Calu3 (cell line): ENCODE measurements at regions not wholly inside any gene's neighbourhood (a gene's known extent, or its start where the extent isn't known, plus 50 kb on each side); places are given as distances from the start of the nearest gene placed in this dataset.
A peak's percentile ranks its signal among the peaks of the same experiment; 100 is the strongest.

Source experiments
- BruUV-seq: library from RNA; stranded (reverse); fragments of 400-500 nt; replicated peaks from 2 replicates; lab custom pipeline; 2021; lab: Mats Ljungman, UMichigan
- CTCF ChIA-PET: fragments of 300-600 bp; sonication (Branson Sonifier 250); formaldehyde crosslinking; loops from one replicate; lab custom pipeline; 2022; ENCODE audit warnings: antibody characterized with exemption; lab: Charles Lee
- DNase-seq: peaks from one replicate; pipeline ENCODE4 v3.0.0; 2022
- H3K27ac Mint-ChIP-seq: one replicate; pipeline ENCODE4 v1.8.0; 2022; ENCODE audit warnings: mixed read lengths; ENCODE audit not compliant: unreplicated experiment
- H3K27me3 Mint-ChIP-seq: one replicate; pipeline ENCODE4 v1.8.0; 2022; ENCODE audit warnings: mixed read lengths; ENCODE audit not compliant: unreplicated experiment
- H3K36me3 Mint-ChIP-seq: one replicate; pipeline ENCODE4 v1.8.0; 2022; ENCODE audit warnings: mild to moderate bottlenecking, moderate library complexity, mixed read lengths; ENCODE audit not compliant: insufficient read depth, unreplicated experiment
- H3K4me1 Mint-ChIP-seq: one replicate; pipeline ENCODE4 v1.8.0; 2022; ENCODE audit warnings: mild to moderate bottlenecking, low read depth, mixed read lengths; ENCODE audit not compliant: unreplicated experiment
- H3K4me3 Mint-ChIP-seq: one replicate; pipeline ENCODE4 v1.8.0; 2022; ENCODE audit warnings: mild to moderate bottlenecking, low read depth, moderate library complexity, mixed read lengths; ENCODE audit not compliant: unreplicated experiment
- H3K9me3 Mint-ChIP-seq: one replicate; pipeline ENCODE4 v1.8.0; 2022; ENCODE audit warnings: low read depth, mixed read lengths; ENCODE audit not compliant: unreplicated experiment
- intact Hi-C: fragments of 100-400 bp; cut with micrococcal nuclease; formaldehyde crosslinking; loops from one replicate; pipeline ENCODE4 v1.10.0; 2022; ENCODE audit not compliant: unreplicated experiment
- TF ChIP-seq, protein P1 (sequence below): fragments of 200-600 bp; IDR thresholded peaks from one replicate; pipeline ENCODE4 v1.8.0; 2022; ENCODE audit warnings: antibody characterized with exemption; ENCODE audit not compliant: unreplicated experiment

DNA sequence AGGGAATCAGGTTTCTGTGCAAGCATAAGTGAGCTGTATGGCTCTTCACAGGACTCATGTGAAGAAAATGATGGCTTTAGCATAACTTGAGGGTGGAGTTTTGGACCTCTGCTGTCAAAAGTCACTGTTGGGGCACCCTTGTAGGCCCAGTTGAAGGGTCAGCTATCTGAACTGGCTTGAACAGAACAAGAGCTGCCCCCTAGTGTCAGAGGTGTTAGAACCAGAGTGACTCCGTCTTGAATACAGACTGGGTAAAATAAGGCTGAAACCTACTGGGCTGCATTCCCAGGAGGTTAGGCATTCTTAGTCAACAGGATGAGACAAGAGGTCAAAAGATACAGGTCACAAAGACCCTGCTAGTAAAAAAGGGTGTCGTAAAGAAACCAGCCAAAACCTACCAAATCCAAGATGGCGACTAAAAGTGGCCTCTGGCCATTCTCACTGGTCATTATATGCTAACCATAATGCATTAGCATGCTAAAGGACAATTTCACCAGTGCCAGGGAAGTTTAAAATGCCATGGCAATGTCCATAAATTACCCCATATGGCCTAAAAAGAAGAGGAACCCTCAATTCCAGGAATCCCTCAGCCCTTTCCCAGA is 484.0 kb upstream of the ERCC4 start:
- TF ChIP-seq, protein P1, sequence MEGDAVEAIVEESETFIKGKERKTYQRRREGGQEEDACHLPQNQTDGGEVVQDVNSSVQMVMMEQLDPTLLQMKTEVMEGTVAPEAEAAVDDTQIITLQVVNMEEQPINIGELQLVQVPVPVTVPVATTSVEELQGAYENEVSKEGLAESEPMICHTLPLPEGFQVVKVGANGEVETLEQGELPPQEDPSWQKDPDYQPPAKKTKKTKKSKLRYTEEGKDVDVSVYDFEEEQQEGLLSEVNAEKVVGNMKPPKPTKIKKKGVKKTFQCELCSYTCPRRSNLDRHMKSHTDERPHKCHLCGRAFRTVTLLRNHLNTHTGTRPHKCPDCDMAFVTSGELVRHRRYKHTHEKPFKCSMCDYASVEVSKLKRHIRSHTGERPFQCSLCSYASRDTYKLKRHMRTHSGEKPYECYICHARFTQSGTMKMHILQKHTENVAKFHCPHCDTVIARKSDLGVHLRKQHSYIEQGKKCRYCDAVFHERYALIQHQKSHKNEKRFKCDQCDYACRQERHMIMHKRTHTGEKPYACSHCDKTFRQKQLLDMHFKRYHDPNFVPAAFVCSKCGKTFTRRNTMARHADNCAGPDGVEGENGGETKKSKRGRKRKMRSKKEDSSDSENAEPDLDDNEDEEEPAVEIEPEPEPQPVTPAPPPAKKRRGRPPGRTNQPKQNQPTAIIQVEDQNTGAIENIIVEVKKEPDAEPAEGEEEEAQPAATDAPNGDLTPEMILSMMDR: no peak
- intact Hi-C loops: no loop called here
- Mint-ChIP-seq H3K36me3 (no peaks in the 10 kb centered on the region), H3K4me1 (no peaks in the 10 kb centered on the region), H3K9me3 (peaks cover 13% of the 10 kb centered on the region), H3K27ac (no peak overlapping the region), H3K4me3 (no peak overlapping the region), H3K27me3 (no peaks in the 10 kb centered on the region)
- no TSS peak for BruUV-seq
- DNase-seq: no peak
- CTCF ChIA-PET: no interaction called here

DNA sequence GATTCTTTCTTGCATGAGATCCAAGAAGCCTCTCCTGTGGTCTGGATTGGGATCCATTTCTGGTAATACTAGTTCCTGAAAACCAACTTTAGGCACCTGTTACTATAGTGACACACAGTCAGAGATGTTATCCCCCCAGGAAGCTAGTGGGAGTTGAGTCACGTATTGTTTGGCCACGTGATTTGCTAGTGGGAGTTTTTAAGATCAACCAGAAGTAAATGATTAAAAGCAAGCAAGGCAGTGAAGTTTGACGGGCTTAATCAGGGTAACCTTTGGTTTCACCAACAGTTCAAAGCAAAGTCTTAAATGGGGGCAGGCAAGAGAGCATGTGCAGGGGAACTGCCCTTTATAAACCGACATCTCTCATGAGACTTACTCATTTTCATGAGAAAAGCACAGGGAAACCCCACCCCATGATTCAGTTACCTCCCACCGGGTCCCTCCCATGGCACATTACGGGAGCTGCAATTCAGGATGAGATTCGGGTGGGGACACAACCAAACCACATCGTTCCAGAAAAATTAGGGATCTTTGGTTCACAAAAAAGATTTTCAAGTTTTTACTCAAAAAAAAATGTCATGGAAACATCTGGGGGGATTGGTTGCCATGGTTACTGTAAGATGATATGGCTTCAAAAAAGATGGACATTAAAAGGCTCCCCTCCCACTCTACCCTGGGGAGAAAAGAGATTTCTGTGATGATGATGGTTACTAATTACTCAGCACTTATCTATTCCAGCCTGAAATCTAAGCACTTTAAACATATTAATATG is 483.1 kb upstream of the ERCC4 start:
- no peak overlapping the region for H3K27ac Mint-ChIP-seq

DNA sequence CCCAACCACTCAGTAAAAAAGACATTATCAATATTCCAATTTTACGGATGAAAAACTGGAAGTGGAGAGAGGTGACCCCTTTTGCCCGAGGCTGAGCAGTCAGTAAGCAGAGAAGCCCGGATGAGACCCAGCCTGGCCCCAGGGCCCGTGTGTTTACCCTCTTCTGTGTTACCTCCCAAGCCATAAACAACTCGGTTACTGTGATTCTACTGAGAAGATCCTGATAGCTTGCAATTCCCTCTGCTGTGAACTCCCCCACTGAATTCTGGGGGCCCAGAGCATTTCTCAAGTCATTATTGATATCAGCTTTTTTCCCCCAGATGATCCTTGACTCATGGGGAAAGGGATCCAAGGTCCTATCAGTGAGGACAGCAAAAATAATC is 482.6 kb upstream of the ERCC4 start:
- BruUV-seq: no TSS peak
- Mint-ChIP-seq H3K4me1 (no peaks in the 10 kb centered on the region), H3K27ac (no peak overlapping the region), H3K36me3 (no peaks in the 10 kb centered on the region), H3K9me3 (peaks cover 15% of the 10 kb centered on the region), H3K4me3 (no peak overlapping the region), H3K27me3 (no peaks in the 10 kb centered on the region)
- TF ChIP-seq, protein P1: no peak
- CTCF ChIA-PET: no interaction called here
- DNase-seq: no peak
- intact Hi-C loops: no loop called here

More for the DNA sequence above, 483.1 kb upstream of the ERCC4 start:
- Mint-ChIP-seq H3K36me3 (no peaks in the 10 kb centered on the region), H3K4me1 (no peaks in the 10 kb centered on the region), H3K9me3 (peaks cover 14% of the 10 kb centered on the region), H3K4me3 (no peak overlapping the region), H3K27me3 (no peaks in the 10 kb centered on the region)
- intact Hi-C loops: no loop called here
- CTCF ChIA-PET: no interaction called here
- TF ChIP-seq, protein P1: no peak
- peak; percentile 10 for DNase-seq
- BruUV-seq: no TSS peak

DNA sequence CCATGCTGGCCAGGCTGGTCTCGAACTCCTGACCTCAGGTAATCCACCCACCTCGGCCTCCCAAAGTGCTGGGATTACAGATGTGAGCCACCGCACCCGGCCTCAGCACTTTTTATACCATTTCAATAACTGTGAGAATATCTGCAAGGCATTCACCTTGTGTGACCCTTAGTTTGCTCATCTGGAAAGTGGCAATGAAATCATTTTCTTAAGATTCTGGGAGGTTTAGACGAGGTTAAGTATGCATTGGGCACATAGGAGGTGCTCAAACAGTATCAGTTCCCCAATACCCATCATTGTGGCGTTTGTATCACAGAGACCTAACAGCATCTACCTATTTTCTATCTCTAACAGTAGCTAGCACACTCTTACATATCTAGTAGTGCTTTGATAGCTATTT is 481.9 kb upstream of the ERCC4 start:
- no peak overlapping the region for H3K27ac Mint-ChIP-seq

More for the DNA sequence above, 481.9 kb upstream of the ERCC4 start:
- Mint-ChIP-seq H3K4me1 (no peaks in the 10 kb centered on the region), H3K4me3 (no peak overlapping the region), H3K9me3 (peaks cover 14% of the 10 kb centered on the region), H3K36me3 (no peaks in the 10 kb centered on the region), H3K27me3 (no peaks in the 10 kb centered on the region)
- CTCF ChIA-PET: no interaction called here
- BruUV-seq: no TSS peak
- intact Hi-C loops: no loop called here
- TF ChIP-seq, protein P1: no peak
- DNase-seq: no peak
